RPMI7951 (cell line): ENCODE measurements at regions not wholly inside any gene's neighbourhood (a gene's known extent, or its start where the extent isn't known, plus 50 kb on each side); places are given as distances from the start of the nearest gene placed in this dataset.

ENCODE experiments used
- DNase-seq: peaks from one replicate; pipeline ENCODE4 v3.0.0-alpha.2; 2012; ENCODE audit warnings: low read depth

GRCh38 chr2:167431949-167432348 lies 543.7 kb downstream of the XIRP2 start:
- DNase-seq: no peak

DNA sequence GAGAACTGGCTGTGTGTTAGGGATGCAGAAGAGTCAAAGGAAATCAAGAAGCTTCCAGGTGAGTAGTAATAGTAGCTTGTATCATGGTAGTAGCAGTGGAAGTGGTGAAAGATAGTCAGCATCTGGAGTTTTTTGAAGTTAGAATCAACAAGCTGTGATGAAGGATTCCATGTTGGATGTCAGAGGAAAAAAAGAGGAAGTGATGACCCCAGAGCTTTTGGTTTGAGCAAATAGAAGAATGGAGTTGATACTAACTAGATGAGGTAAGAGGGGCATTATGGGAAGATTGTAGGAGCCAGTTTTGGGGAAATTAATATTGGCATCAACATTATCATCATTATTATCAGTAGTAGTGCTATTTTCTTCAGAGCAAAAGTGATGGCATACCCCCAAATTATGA lies 542.2 kb downstream of the XIRP2 start:
- DNase-seq: no peak

GRCh38 chr2:167424803-167425755 lies 536.8 kb downstream of the XIRP2 start:
- no peak for DNase-seq

DNA sequence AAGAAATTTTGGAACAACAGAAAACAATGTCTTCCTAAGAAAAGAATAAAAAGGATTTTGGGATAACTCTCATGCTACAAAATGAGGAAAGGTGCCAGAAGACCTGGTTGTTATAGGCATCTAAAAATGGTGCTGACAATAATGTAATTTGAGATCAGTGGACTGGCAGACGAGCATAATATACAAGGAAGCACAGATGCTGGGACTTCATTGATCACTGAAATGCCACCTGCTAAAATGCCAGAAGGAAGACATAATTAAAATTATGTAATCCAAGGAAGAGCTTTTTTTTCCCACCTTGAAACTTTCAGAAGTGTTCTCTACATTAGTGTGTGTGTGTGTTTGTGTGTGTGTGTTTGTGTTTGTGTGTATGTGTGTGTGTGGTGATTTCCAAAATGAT lies 535.9 kb downstream of the XIRP2 start:
- no peak for DNase-seq

GRCh38 chr2:167423731-167424130 lies 535.5 kb downstream of the XIRP2 start:
- DNase-seq: no peak

- DNase-seq: no peak
These were observed 531.9 kb downstream of the XIRP2 start for GRCh38 chr2:167420211-167420610.

DNA sequence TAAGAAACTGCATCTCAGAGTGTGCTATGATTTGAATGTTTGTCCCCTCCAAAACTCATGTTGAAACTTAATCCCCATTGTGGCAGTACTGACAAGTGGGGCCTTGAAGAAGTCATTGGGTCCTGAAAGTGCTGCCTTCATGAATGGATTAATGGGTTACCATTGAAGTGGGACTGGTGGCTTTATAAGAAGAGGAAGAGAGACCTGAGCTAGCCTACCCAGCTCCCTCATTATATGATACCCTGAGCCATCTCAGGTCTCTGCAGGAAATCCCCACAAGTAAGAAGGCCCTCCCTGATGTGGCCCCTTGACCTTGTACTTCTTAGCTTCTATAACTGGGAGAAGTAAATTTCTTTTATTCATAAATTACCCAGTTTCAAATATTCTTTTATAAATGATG lies 526.8 kb downstream of the XIRP2 start:
- DNase-seq: no peak

- no peak for DNase-seq
These were observed 523.1 kb downstream of the XIRP2 start for GRCh38 chr2:167411367-167411766.

DNA sequence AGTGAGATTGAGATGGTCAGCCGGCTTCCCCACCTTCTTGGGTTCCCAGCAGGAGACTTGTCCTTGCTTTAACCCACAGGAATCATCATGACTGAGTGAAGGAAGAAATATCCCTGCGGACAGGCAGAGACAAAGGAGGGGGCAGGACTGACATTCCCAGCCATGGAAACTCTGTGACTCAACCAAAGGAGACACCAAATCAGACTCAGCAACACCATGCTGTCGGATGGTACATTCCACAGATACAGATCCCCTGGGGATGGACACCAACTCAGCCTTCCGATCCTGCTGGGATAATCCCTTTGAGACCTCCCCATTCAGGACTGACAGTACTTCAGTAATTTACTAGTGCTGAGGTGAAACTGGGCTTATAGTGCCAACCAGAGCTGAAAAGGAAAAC lies 518.3 kb downstream of the XIRP2 start:
- peak; percentile 52 for DNase-seq

DNA sequence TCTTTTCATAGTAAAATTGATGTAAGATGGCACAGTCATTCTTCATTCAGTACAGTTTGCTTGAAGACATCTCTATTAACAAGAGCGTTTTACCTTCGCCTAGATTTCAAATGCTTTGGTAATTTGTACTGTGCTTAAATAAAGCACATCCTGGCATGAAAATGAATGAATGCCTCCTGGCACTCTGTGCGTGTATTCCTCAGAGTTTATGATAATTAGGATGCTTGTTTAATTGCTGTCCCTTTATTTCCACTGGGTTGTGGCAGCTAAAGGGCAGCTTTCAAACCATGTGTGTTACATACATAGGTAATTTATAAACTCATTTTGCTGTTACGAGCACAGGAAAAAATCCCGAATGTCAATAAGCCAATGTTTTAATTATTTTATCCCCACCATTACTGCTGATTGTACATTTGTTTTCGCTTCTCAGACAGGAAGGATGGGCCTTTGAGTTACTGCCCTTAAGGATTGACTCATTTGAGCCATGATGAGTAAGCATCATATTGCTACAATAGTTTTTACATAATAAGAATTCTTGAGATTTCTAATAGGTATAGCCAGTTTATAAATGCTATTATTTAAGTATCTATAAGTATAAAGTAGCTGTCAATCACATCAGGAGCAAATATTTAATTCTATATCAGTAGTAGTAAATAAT lies 516.5 kb downstream of the XIRP2 start:
- peak; percentile 30 for DNase-seq

DNA sequence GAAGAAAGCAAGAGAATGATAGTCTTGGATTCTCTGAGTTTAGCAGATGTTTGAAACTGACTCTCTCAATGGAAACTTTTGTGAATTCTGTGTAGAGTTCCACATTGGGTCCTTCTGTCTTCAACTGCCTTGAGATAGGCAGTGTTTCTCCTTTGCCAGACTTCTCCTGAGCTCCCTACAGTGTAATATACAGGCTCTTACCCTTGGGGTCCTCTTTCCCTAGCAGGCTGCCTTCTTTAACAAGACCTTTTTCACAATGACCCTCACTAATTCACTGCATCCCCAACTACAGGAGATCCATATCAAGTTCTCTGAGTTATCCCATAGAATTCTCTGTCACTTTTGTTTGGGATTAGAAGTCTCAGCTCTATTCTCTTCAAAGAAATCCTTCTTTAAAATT lies 513.0 kb downstream of the XIRP2 start:
- no peak for DNase-seq

GRCh38 chr2:167400546-167400945 lies 512.3 kb downstream of the XIRP2 start:
- DNase-seq: no peak

- no peak for DNase-seq
These were observed 510.6 kb downstream of the XIRP2 start for GRCh38 chr2:167398873-167399272.

DNA sequence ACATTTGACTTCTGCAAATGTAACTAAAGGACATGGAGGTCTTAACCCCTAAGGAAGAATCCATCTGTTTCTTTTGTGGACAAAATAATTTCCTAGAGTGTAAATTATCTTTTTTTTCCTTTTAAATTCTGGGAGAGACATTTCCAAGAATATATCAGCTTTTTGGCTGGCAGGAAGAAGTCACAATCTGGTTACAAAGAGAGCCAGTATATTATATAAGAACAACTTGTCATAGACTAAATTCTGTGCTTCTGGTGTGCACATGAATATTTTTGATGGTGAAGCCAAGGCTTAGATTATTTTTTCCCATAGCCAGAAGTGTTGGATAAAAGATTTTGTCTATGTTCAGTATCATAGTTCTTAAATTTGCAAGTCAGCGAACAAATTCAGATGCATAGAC lies 500.6 kb downstream of the XIRP2 start:
- DNase-seq: no peak

GRCh38 chr2:167388497-167388896 lies 500.2 kb downstream of the XIRP2 start:
- DNase-seq: no peak

GRCh38 chr2:167386694-167387093 lies 498.4 kb downstream of the XIRP2 start:
- DNase-seq: no peak

- DNase-seq: no peak
These were observed 495.4 kb downstream of the XIRP2 start for GRCh38 chr2:167383610-167384194.

DNA sequence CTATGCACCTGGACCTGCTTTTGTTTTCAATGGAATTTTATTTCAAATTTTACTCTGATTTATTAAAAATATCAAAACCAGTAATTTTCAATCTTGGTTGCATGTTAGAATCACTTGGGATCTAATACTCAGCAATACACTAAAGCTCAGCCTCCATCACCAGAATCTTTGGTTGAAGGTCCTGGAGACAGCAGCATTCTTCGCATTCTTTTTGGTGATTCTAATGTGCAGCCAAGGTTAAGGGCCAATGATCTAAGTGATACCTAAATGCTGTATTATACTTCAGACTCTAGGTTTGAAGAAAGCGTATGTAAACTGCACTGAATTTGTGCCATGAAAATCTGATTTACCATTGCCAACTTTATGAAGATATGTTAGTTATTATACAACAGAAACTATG lies 493.1 kb downstream of the XIRP2 start:
- no peak for DNase-seq

- no peak for DNase-seq
These were observed 492.3 kb downstream of the XIRP2 start for GRCh38 chr2:167380555-167380954.

DNA sequence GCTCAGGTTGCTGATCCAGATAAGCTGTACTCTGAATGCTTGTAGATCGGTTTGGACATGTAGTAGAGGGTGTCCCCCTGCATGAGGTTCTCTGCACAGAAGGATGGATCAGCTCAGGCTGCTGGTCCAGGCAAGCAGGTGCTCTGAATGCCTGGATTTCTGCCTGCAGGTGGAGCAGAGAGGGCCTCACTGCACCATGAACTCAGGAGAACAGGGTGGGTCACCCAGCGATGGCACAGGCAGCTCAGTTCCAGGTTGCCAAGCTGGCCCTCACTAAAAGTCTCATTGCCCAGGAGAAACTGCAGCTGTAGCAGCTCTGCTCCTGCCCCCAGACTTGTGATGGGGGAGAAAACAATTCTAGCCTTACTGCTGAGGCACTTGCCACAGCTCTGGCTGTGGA lies 491.8 kb downstream of the XIRP2 start:
- DNase-seq: no peak

DNA sequence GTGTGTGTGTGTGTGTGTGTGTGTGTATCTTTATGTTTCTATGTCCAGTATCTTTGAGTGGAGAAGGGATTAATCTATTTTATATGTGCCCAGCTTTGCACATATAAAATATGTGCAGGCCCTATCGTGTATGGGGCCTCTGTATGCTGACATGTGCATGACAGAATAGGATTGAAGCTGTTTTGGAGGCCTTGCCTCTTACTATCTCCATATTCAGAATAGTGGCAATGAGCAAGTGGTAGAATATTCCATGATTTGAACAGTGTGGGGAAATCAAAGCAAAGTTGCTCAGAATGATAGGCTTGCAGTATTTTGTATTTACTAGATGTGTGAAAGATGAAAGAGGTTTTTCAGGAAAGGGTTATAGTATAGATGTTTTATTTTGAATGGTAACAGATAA lies 480.8 kb downstream of the XIRP2 start:
- no peak for DNase-seq

DNA sequence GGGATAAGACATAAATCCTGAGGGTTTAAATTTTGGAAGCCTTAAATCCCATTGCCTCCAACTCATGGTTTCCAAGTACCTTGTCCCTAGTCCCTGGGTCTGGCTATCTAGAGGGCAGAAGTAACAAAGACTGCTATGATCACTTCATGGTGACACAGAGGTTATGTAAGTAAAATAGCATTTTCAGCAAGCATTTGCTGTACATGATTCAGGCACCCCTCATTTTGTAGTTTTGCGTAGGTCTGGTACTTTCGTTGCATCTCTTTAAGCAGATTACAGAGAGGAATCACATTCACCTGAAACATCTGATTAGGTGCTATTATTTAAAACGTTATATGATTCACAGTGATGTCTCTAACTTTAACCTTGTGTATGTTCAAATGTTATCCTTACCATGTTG lies 480.1 kb downstream of the XIRP2 start:
- no peak for DNase-seq

GRCh38 chr2:167365216-167365615 lies 476.9 kb downstream of the XIRP2 start:
- DNase-seq: no peak
